ENCODE measurements at regions not wholly inside any gene's neighbourhood (a gene's known extent, or its start where the extent isn't known, plus 50 kb on each side); places are given as distances from the start of the nearest gene placed in this dataset.

DNA sequence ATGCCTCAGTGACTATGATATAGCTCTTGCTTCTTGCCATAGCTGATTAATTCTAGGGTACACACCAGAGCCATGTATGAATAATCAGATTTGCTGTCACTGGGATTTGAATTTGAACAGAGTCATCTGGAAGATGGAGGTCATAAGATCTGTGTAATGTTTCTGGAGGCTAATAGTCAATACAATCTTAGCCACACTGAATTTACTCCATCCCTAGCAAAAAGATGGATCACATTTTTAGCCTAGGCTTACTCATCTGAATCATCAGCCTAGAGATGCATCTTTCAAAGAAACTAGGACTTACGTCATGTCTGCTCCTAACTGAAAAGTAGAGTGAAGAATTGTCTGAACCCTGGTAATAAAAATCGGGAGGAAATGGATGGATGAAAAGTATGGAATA lies 142.3 kb upstream of the ZNF804B start:
- TF ChIP-seq, protein P1, sequence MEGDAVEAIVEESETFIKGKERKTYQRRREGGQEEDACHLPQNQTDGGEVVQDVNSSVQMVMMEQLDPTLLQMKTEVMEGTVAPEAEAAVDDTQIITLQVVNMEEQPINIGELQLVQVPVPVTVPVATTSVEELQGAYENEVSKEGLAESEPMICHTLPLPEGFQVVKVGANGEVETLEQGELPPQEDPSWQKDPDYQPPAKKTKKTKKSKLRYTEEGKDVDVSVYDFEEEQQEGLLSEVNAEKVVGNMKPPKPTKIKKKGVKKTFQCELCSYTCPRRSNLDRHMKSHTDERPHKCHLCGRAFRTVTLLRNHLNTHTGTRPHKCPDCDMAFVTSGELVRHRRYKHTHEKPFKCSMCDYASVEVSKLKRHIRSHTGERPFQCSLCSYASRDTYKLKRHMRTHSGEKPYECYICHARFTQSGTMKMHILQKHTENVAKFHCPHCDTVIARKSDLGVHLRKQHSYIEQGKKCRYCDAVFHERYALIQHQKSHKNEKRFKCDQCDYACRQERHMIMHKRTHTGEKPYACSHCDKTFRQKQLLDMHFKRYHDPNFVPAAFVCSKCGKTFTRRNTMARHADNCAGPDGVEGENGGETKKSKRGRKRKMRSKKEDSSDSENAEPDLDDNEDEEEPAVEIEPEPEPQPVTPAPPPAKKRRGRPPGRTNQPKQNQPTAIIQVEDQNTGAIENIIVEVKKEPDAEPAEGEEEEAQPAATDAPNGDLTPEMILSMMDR (IDR thresholded peaks at IDR 0.05; ENCODE audit: low read depth, low read length), result no peak
- no peak for TF ChIP-seq MAX (IDR thresholded peaks at IDR 0.05; ENCODE audit: low read depth, low read length)
